ENCODE measurements at regions not wholly inside any gene's neighbourhood (a gene's known extent, or its start where the extent isn't known, plus 50 kb on each side); places are given as distances from the start of the nearest gene placed in this dataset.

DNA sequence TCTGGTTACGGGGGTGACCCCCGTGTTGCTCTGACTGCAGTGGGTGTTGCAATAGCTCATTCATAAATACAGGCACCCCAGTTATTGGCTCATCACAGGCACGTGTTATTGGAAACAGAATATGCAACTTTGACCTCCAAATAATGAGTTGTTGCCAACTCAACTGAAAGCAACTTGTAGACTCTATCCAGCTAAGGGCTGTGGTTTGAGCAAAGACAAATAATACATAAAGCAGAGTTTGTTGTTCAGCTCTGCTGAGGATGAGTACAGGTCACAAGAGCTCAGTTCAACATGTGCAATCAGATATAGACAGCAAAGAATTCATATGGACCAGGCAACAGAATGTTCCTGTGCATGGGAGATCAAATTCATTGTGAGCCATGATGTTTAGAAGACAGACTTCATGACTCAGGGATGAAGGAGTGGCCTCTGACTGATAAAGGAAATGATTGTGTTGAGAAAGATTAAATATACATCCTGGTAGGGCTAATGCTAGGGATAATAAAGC lies 87.6 kb upstream of the LRIG1 start:
- TF ChIP-seq, protein P1, sequence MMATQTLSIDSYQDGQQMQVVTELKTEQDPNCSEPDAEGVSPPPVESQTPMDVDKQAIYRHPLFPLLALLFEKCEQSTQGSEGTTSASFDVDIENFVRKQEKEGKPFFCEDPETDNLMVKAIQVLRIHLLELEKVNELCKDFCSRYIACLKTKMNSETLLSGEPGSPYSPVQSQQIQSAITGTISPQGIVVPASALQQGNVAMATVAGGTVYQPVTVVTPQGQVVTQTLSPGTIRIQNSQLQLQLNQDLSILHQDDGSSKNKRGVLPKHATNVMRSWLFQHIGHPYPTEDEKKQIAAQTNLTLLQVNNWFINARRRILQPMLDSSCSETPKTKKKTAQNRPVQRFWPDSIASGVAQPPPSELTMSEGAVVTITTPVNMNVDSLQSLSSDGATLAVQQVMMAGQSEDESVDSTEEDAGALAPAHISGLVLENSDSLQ (IDR thresholded peaks at IDR 0.05): no peak
- TF ChIP-seq RUNX3 (IDR thresholded peaks at IDR 0.05; ENCODE audit: low read length) (no peak), NBN (IDR thresholded peaks at IDR 0.05) (no peak), HDAC2 (IDR thresholded peaks at IDR 0.05) (no peak), ESRRA (IDR thresholded peaks at IDR 0.05; ENCODE audit: low read length) (no peak), NFXL1 (IDR thresholded peaks at IDR 0.05; ENCODE audit: borderline replicate concordance) (no peak), TAF1 (IDR thresholded peaks at IDR 0.05; ENCODE audit: borderline replicate concordance, low read depth, low read length) (no peak), NFIC (IDR thresholded peaks at IDR 0.05; ENCODE audit: low read depth, low read length) (no peak)
- in situ Hi-C loops (cut with MboI): no loop called here
- Histone ChIP-seq H3K79me2 (ENCODE audit: control insufficient read depth, insufficient read depth, low read length) (no peaks in the 10 kb centered on the region), H3K9me3 (replicated peaks; ENCODE audit: control insufficient read depth, insufficient read depth, low read length) (no peaks in the 10 kb centered on the region; the same call in 2 of the 3 replicates), H3K36me3 (ENCODE audit: control insufficient read depth in 2 of 2, insufficient read depth in 2 of 2, low read length in 1 of 2) (no peaks in the 10 kb centered on the region), H3K27me3 (replicated peaks in 1 of 2; ENCODE audit: control insufficient read depth in 2 of 2, insufficient read depth in 2 of 2, low read length in 1 of 2) (peaks cover 0 to 6% of the 10 kb centered on the region in 2 experiments; a peak in 1 of 4 replicates), H3K27ac (ENCODE audit: control insufficient read depth, insufficient read depth) (no peak overlapping the region), H3K4me3 (no peak overlapping the region), H4K20me1 (ENCODE audit: control insufficient read depth, insufficient read depth) (no peaks in the 10 kb centered on the region), H3K4me2 (ENCODE audit: control insufficient read depth, insufficient read depth) (no peak overlapping the region), H3K9ac (ENCODE audit: control insufficient read depth, insufficient read depth, low read length) (no peak overlapping the region), H3K4me1 (ENCODE audit: control insufficient read depth, insufficient read depth, low read length) (no peaks in the 10 kb centered on the region), H2AFZ (ENCODE audit: control insufficient read depth, low read depth, low read length) (no peak overlapping the region)
- RAD21 ChIA-PET (ENCODE audit: unreplicated experiment): no interaction called here
- SMC1A ChIA-PET (ENCODE audit: uncharacterized antibody, unreplicated experiment): interaction anchor here (0.6 to 0.9 kb wide), 2 partner anchors 8 to 10 kb away, joined by 3 to 4 read pairs; no protein-coding TSS in a partner anchor
- intact Hi-C loops (cut with micrococcal nuclease; ENCODE audit: unreplicated experiment): no loop called here
- POLR2A ChIA-PET: no interaction called here
- FAIRE-seq: no peak
- WGBS (ENCODE audit: insufficient coverage, insufficient replicate concordance, low lambda C conversion rate, missing lambda C conversion rate): 51% methylated on average over 3 of the region's 3 CpGs
- DNase-seq (ENCODE audit: low read depth, low spot score): no peak
- no TSS peak for BruUV-seq (replicated peaks)
- ATAC-seq: no peak
- CTCF ChIA-PET: no interaction called here

Measured in GM12878 (cell line).